WI38 (cell line): ENCODE measurements at regions not wholly inside any gene's neighbourhood (a gene's known extent, or its start where the extent isn't known, plus 50 kb on each side); places are given as distances from the start of the nearest gene placed in this dataset.

Experiments
- H3K4me3 ChIP-seq: 2 replicates; pipeline ENCODE4 v1.5.1; 2011; ENCODE audit warnings: low read depth, mild to moderate bottlenecking, control low read depth, low read length
- CTCF ChIP-seq: IDR thresholded peaks from 2 replicates; pipeline ENCODE4 v1.5.1; 2012; ENCODE audit warnings: low read depth, mild to moderate bottlenecking, control low read depth, low read length

- TF ChIP-seq CTCF, result no peak
- H3K4me3 ChIP-seq, result no peak overlapping the region
Measured at GRCh38 chr5:174423558-174423957, 300.8 kb upstream of the MSX2 start.

- no peak overlapping the region for H3K4me3 ChIP-seq
- peak; percentile 31; the same call in 1 of the 2 replicates for TF ChIP-seq CTCF
Measured at GRCh38 chr5:174424219-174425053, 299.9 kb upstream of the MSX2 start.

GRCh38 chr5:174425271-174425963 is 299.0 kb upstream of the MSX2 start:
- TF ChIP-seq CTCF, result no peak
- H3K4me3 ChIP-seq, result no peak overlapping the region

- no peak overlapping the region for H3K4me3 ChIP-seq
- no peak for TF ChIP-seq CTCF
Measured at GRCh38 chr5:174425964-174426290, 298.5 kb upstream of the MSX2 start.

GRCh38 chr5:174426388-174426787 is 298.0 kb upstream of the MSX2 start:
- no peak overlapping the region for H3K4me3 ChIP-seq
- TF ChIP-seq CTCF, result no peak

GRCh38 chr5:174426851-174427250 is 297.5 kb upstream of the MSX2 start:
- no peak overlapping the region for H3K4me3 ChIP-seq
- TF ChIP-seq CTCF, result no peak

- no peak overlapping the region for H3K4me3 ChIP-seq
- TF ChIP-seq CTCF, result no peak
Measured at GRCh38 chr5:174427304-174427703, 297.1 kb upstream of the MSX2 start.
